Ascending aorta (tissue), 2 donors: ENCODE measurements at regions not wholly inside any gene's neighbourhood (a gene's known extent, or its start where the extent isn't known, plus 50 kb on each side); places are given as distances from the start of the nearest gene placed in this dataset.

Experiments used
- DNase-seq, 2 donors: peaks; one replicate each; pipeline ENCODE4 v3.0.0-alpha.2; 2019; ENCODE audit warnings: low spot score in 2 of 2
- H3K27ac ChIP-seq, 2 donors: fragments of 200-600 bp; sonication (generic); one replicate each; pipeline ENCODE4 v1.5.1; 2016 to 2017; ENCODE audit warnings: mild to moderate bottlenecking in 1 of 2
- H3K27me3 ChIP-seq: fragments of 200-600 bp; sonication (generic); one replicate; pipeline ENCODE4 v1.5.1; 2017
- H3K36me3 ChIP-seq, 2 donors: fragments of 200-600 bp; sonication (generic); one replicate each; pipeline ENCODE4 v1.5.1; 2016
- H3K4me1 ChIP-seq, 2 donors: fragments of 200-600 bp; sonication (generic); one replicate each; pipeline ENCODE4 v1.5.1; 2016 to 2017; ENCODE audit warnings: mild to moderate bottlenecking in 1 of 2
- H3K4me3 ChIP-seq, 2 donors: fragments of 200-600 bp; sonication (generic); one replicate each; pipeline ENCODE4 v1.5.1; 2016 to 2017; ENCODE audit warnings: mild to moderate bottlenecking in 1 of 2
- H3K9me3 ChIP-seq, 2 donors: fragments of 200-600 bp; sonication (generic); one replicate each; pipeline ENCODE4 v1.5.1; 2016
- intact Hi-C: fragments of 100-400 bp; cut with DNase I; formaldehyde crosslinking; loops from one replicate; pipeline ENCODE4 v1.15.1; 2023
- TF ChIP-seq, protein P1 (sequence below), 3 experiments: fragments of 200-600 bp in 2 of 3; fragments of 450-650 bp in 1 of 3; sonication (generic) in 2 of 3; IDR thresholded peaks; one replicate each; pipeline ENCODE4 v1.5.1; 2016 to 2019; ENCODE audit warnings: antibody characterized with exemption in 3 of 3, mild to moderate bottlenecking in 1 of 3, moderate library complexity in 1 of 3

DNA sequence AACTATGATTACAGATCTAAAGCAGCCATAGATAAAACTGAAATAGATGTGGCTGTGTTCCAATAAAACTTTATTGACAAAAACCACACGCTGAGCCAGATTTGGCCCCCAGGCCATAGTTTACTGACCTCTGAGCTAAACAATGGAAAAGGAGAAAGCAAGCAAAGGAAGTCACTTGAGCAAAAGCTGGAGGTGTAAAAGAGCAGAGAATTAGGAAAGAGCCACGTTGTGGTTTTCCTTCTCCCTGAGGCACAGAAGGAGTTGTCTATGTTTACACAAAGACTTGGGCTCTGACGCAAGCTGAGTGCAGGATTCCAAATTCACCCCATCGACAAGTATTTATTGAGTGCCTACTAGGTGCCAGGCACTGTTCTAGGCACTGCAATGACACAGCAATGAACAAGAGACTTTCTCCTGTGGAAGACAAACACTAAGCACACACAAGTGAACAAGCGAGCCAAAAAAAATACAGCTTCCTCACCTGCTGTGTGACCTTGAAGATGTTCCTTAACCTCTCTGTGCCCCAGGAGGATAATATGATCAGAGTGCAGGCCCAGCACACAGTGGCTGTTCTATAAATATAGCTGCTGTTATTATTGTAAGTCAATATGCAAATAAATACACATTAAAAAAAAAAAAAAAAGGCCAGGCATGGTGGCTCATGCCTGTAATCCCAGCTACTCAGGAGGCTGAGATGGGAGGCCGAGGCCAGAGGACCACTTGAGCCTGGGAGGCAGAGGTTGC lies 75.4 kb upstream of the PTPN1 start:
- intact Hi-C loops = no loop called here
- Histone ChIP-seq H3K27me3 (no peaks in the 10 kb centered on the region), H3K9me3 (no peaks in the 10 kb centered on the region), H3K4me3 (no peak overlapping the region), H3K4me1 (no peaks in the 10 kb centered on the region), H3K36me3 (no peaks in the 10 kb centered on the region), H3K27ac (no peak overlapping the region)
- TF ChIP-seq, protein P1, sequence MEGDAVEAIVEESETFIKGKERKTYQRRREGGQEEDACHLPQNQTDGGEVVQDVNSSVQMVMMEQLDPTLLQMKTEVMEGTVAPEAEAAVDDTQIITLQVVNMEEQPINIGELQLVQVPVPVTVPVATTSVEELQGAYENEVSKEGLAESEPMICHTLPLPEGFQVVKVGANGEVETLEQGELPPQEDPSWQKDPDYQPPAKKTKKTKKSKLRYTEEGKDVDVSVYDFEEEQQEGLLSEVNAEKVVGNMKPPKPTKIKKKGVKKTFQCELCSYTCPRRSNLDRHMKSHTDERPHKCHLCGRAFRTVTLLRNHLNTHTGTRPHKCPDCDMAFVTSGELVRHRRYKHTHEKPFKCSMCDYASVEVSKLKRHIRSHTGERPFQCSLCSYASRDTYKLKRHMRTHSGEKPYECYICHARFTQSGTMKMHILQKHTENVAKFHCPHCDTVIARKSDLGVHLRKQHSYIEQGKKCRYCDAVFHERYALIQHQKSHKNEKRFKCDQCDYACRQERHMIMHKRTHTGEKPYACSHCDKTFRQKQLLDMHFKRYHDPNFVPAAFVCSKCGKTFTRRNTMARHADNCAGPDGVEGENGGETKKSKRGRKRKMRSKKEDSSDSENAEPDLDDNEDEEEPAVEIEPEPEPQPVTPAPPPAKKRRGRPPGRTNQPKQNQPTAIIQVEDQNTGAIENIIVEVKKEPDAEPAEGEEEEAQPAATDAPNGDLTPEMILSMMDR (IDR thresholded peaks at IDR 0.05) = no peak
- DNase-seq = no peak

DNA sequence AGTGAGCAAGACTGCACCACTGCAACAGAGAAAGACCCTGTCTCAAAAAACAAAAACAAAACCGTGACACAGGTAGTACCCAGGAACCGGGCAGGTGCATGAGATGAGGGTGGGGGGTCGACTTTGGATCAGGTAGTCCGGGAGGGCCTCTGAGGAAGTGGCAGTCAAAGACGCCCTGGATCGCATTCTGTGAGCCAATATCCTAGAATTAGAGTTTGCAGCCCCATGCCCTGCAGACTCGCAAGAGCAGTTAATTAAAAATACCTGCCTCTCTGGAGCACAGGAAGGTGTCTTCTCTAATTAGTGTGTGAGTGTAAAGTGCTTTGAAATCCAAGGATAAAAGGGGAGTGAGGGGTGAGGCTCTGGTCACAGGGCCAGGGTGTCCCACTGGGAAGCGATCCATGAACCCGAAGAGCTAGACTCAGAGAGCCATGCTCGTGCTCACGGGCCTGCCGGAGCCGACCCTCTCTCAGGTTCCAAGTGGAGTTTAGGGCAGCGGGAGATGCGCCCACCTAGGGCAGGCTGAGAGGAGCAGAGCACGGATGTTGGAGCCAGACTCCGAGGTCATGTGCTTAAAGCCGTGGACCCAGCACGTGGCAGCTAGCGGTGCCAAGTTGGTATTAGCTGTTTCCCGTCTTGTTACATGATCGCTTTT lies 74.7 kb upstream of the PTPN1 start:
- Histone ChIP-seq H3K27ac (no peak overlapping the region), H3K27me3 (no peaks in the 10 kb centered on the region), H3K4me1 (no peaks in the 10 kb centered on the region), H3K4me3 (no peak overlapping the region), H3K9me3 (no peaks in the 10 kb centered on the region), H3K36me3 (no peaks in the 10 kb centered on the region)
- TF ChIP-seq, protein P1 (IDR thresholded peaks at IDR 0.05) = no peak
- intact Hi-C loops = no loop called here
- DNase-seq = no peak

DNA sequence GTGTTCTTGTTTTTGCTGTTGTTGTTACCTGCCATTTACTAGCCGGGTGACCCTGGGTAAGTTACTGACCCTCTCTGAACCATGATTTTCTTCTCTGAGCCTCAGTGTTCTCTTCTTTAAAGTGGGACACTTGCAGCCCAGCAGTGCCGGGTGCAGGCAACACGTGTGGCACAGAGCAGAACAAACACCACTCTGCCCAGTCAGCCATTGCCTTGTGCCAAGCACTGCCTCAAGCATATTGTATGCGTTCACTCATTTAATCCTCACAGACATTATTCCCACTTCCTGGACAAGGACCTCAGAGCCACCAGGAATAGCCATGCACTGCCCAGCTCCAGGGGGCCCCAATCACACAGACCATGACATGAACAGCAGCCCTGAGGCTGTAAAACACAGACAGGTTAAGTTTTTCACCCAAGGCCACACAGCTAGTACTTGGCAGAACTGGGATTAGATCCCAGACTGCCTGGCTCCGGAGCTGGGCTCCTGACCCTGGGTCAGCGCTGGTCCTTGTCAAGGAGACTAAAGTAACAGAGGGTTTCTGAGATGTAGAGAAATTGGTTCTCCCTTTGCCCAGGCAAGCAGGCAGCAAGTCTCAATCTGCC lies 74.0 kb upstream of the PTPN1 start:
- H3K9me3 ChIP-seq = no peaks in the 10 kb centered on the region
- TF ChIP-seq, protein P1 (IDR thresholded peaks at IDR 0.05) = no peak
- H3K4me1 ChIP-seq = no peaks in the 10 kb centered on the region
- H3K27ac ChIP-seq = no peak overlapping the region
- no peaks in the 10 kb centered on the region for H3K36me3 ChIP-seq
- no peak for DNase-seq
- no peaks in the 10 kb centered on the region for H3K27me3 ChIP-seq
- intact Hi-C loops = no loop called here
- no peak overlapping the region for H3K4me3 ChIP-seq

DNA sequence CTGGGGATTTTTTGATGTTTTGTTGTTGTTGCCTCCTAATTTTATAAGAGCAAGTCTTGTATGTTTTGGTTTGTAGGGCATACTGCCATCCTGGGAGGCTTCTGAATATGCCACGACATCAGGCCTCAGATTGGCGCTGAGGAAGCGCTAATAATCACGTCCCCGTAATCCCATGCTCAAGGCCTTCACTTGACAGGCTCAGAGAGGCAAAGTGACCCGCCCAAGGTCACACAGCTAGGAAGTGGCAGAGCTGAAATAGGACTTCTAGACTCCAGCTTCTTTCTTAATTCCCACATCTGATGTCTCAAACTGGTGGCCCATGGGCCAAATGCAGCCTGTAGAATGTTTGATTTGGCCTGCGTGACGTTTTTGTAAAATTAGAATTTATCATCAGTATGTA lies 73.5 kb upstream of the PTPN1 start:
- no peak for DNase-seq
- no peaks in the 10 kb centered on the region for H3K27me3 ChIP-seq
- no peaks in the 10 kb centered on the region for H3K36me3 ChIP-seq
- intact Hi-C loops = no loop called here
- no peak overlapping the region for H3K27ac ChIP-seq
- H3K9me3 ChIP-seq = no peaks in the 10 kb centered on the region
- no peaks in the 10 kb centered on the region for H3K4me1 ChIP-seq
- no peak overlapping the region for H3K4me3 ChIP-seq
- TF ChIP-seq, protein P1 (IDR thresholded peaks at IDR 0.05) = no peak

DNA sequence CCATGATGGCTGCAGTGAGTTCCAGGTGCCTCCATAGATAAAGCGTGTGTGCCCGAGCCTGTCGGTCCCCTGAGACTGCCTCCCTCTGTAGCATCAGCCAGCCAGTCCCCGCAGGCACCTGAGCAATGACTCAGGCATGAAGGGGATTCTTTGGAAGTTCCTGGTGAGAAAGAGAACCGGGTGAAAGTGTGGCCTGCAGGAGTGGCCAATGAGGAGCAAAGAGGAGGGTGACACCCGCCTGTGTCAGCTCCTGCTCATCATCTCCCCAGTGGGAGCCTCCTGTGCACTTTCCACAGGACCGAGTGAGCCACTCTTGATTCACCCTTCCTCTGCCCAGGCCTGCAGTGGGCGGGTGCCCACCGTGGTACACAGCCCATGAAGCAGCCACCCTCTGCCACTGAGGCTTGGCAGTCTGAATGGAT lies 71.2 kb upstream of the PTPN1 start:
- Histone ChIP-seq H3K4me1 (no peaks in the 10 kb centered on the region), H3K36me3 (no peaks in the 10 kb centered on the region), H3K4me3 (no peak overlapping the region), H3K27me3 (no peaks in the 10 kb centered on the region), H3K27ac (no peak overlapping the region), H3K9me3 (no peaks in the 10 kb centered on the region)
- TF ChIP-seq, protein P1 (IDR thresholded peaks at IDR 0.05) = no peak
- intact Hi-C loops = no loop called here
- DNase-seq = no peak
